ENCODE measurements at regions not wholly inside any gene's neighbourhood (a gene's known extent, or its start where the extent isn't known, plus 50 kb on each side); places are given as distances from the start of the nearest gene placed in this dataset.
"Not testable (repeated sequence)": the region's sequence is repeated elsewhere in the genome, so short reads cannot be mapped to it uniquely, and the experiment has no call there.

- H3K27me3 Mint-ChIP-seq (ENCODE audit: low read depth in 2 of 2) = peaks cover 18 to 22% of the 10 kb centered on the region in 2 donors
- H3K27ac Mint-ChIP-seq = no peak overlapping the region
- no peak for DNase-seq
- peaks cover 33 to 37% of the 10 kb centered on the region in 2 donors for H3K4me1 Mint-ChIP-seq
- no peaks in the 10 kb centered on the region for H3K9me3 Mint-ChIP-seq
- Histone ChIP-seq H3K9me3 (ENCODE audit: control insufficient read depth, insufficient read depth, low read length) (no peaks in the 10 kb centered on the region), H3K4me3 (ENCODE audit: low read length) (no peak overlapping the region), H3K4me1 (ENCODE audit: control insufficient read depth, insufficient read depth, low read length) (peaks cover 22% of the 10 kb centered on the region), H3K36me3 (ENCODE audit: control insufficient read depth, insufficient read depth, low read length) (no peaks in the 10 kb centered on the region), H3K27ac (ENCODE audit: low read length) (no peak overlapping the region), H3K27me3 (ENCODE audit: control insufficient read depth, insufficient read depth, low read length) (no peaks in the 10 kb centered on the region)
- peaks cover 3% of the 10 kb centered on the region for H3K36me3 Mint-ChIP-seq
- 100% methylated on average over 2 of the region's 3 CpGs for WGBS (ENCODE audit: insufficient coverage)
- H3K4me3 Mint-ChIP-seq = no peak overlapping the region
- TF ChIP-seq CTCF (IDR thresholded peaks at IDR 0.05) = no peak
- no peak for ATAC-seq
- intact Hi-C loops (cut with micrococcal nuclease) = loop anchor here (2.0 to 10.0 kb wide), 2 partner anchors 45 to 133 kb away; no protein-coding TSS in a partner anchor
Observed at GRCh38 chr14:52129721-52130120, 60.9 kb upstream of the NID2 start.

- H3K27ac Mint-ChIP-seq = peak overlapping the region in 1 of 2 donors; percentile 86
Observed at GRCh38 chr14:52125885-52126284, 57.0 kb upstream of the NID2 start.

GRCh38 chr14:52124791-52125684, 56.2 kb upstream of the NID2 start:
- intact Hi-C loops (cut with micrococcal nuclease) = loop anchor here (10.0 kb wide), 1 partner anchor 50 kb away; no protein-coding TSS in a partner anchor
- peak in 1 of 2 donors; percentile 41 for DNase-seq
- H3K4me3 Mint-ChIP-seq = peak overlapping the region; percentile 77

More at GRCh38 chr14:52125885-52126284, 57.0 kb upstream of the NID2 start:
- Mint-ChIP-seq H3K36me3 (no peaks in the 10 kb centered on the region), H3K9me3 (no peaks in the 10 kb centered on the region), H3K27me3 (ENCODE audit: low read depth in 2 of 2) (peaks cover 25 to 27% of the 10 kb centered on the region in 2 donors), H3K4me1 (peaks cover 19 to 28% of the 10 kb centered on the region in 2 donors), H3K4me3 (peak overlapping the region; percentile 77)
- Histone ChIP-seq H3K9me3 (ENCODE audit: control insufficient read depth, insufficient read depth, low read length) (no peaks in the 10 kb centered on the region), H3K4me1 (ENCODE audit: control insufficient read depth, insufficient read depth, low read length) (peaks cover 16% of the 10 kb centered on the region), H3K4me3 (ENCODE audit: low read length) (no peak overlapping the region), H3K36me3 (ENCODE audit: control insufficient read depth, insufficient read depth, low read length) (no peaks in the 10 kb centered on the region), H3K27me3 (ENCODE audit: control insufficient read depth, insufficient read depth, low read length) (no peaks in the 10 kb centered on the region), H3K27ac (ENCODE audit: low read length) (no peak overlapping the region)
- intact Hi-C loops (cut with micrococcal nuclease) = loop anchor here (10.0 kb wide), 1 partner anchor 49 kb away; no protein-coding TSS in a partner anchor
- no peak for TF ChIP-seq CTCF (IDR thresholded peaks at IDR 0.05)
- peak; percentile 70 to 93 (median 78) for ATAC-seq
- DNase-seq = peak in 1 of 2 donors; percentile 25
- WGBS (ENCODE audit: insufficient coverage) = 39% methylated on average over 4 of the region's 4 CpGs

GRCh38 chr14:52122163-52122562, 53.3 kb upstream of the NID2 start:
- DNase-seq; ATAC-seq; H3K4me3 Mint-ChIP-seq; H3K9me3 Mint-ChIP-seq; H3K27me3 ChIP-seq (ENCODE audit: control insufficient read depth, insufficient read depth, low read length); H3K9me3 ChIP-seq (ENCODE audit: control insufficient read depth, insufficient read depth, low read length); H3K27ac ChIP-seq (ENCODE audit: low read length); H3K4me3 ChIP-seq (ENCODE audit: low read length); H3K36me3 Mint-ChIP-seq; H3K36me3 ChIP-seq (ENCODE audit: control insufficient read depth, insufficient read depth, low read length); H3K27ac Mint-ChIP-seq: not testable (repeated sequence)
- WGBS (ENCODE audit: insufficient coverage) = 97% methylated on average over 25 of the region's 25 CpGs
- Mint-ChIP-seq H3K27me3 (ENCODE audit: low read depth in 2 of 2) (peaks cover 18 to 20% of the 10 kb centered on the region in 2 donors), H3K4me1 (peaks cover 19 to 23% of the 10 kb centered on the region in 2 donors)
- H3K4me1 ChIP-seq (ENCODE audit: control insufficient read depth, insufficient read depth, low read length) = peaks cover 16% of the 10 kb centered on the region
- intact Hi-C loops (cut with micrococcal nuclease) = loop anchor here (10.0 kb wide), 1 partner anchor 53 kb away; no protein-coding TSS in a partner anchor

More at GRCh38 chr14:52124791-52125684, 56.2 kb upstream of the NID2 start:
- H3K36me3 Mint-ChIP-seq = no peaks in the 10 kb centered on the region
- TF ChIP-seq CTCF (IDR thresholded peaks at IDR 0.05) = no peak
- Histone ChIP-seq H3K27ac (ENCODE audit: low read length) (no peak overlapping the region), H3K4me3 (ENCODE audit: low read length) (no peak overlapping the region), H3K36me3 (ENCODE audit: control insufficient read depth, insufficient read depth, low read length) (no peaks in the 10 kb centered on the region), H3K9me3 (ENCODE audit: control insufficient read depth, insufficient read depth, low read length) (no peaks in the 10 kb centered on the region), H3K27me3 (ENCODE audit: control insufficient read depth, insufficient read depth, low read length) (no peaks in the 10 kb centered on the region), H3K4me1 (ENCODE audit: control insufficient read depth, insufficient read depth, low read length) (peaks cover 16% of the 10 kb centered on the region)
- peaks cover 19 to 28% of the 10 kb centered on the region in 2 donors for H3K4me1 Mint-ChIP-seq
- peaks cover 25 to 27% of the 10 kb centered on the region in 2 donors for H3K27me3 Mint-ChIP-seq (ENCODE audit: low read depth in 2 of 2)
- H3K27ac Mint-ChIP-seq = peak overlapping the region in 1 of 2 donors; percentile 86
- peak; percentile 62 to 72 (median 67) for ATAC-seq
- no peaks in the 10 kb centered on the region for H3K9me3 Mint-ChIP-seq
- 65% methylated on average over 5 of the region's 7 CpGs for WGBS (ENCODE audit: insufficient coverage)
